Posterior cingulate gyrus (tissue), 11 donors: ENCODE measurements at regions not wholly inside any gene's neighbourhood (a gene's known extent, or its start where the extent isn't known, plus 50 kb on each side); places are given as distances from the start of the nearest gene placed in this dataset.
A peak's percentile ranks its signal among the peaks of the same experiment; 100 is the strongest.

Experiments used
- DNase-seq, 10 donors: peaks; one replicate each; pipeline versions ENCODE4 v3.0.0 to v3.0.0-alpha.2; 2020 to 2021; ENCODE audit warnings: mixed read lengths in 3 of 10
- intact Hi-C: fragments of 100-400 bp; cut with DNase I; formaldehyde crosslinking; loops from one replicate; pipeline ENCODE4 v1.15.1; 2023

- intact Hi-C loops = no loop called here
Measured at GRCh38 chr12:30440826-30441602, 254.7 kb downstream of the IPO8 start.

GRCh38 chr12:30439201-30439600 lies 256.5 kb downstream of the IPO8 start:
- intact Hi-C loops = no loop called here
- no peak for DNase-seq

More at GRCh38 chr12:30440826-30441602, 254.7 kb downstream of the IPO8 start:
- peak in 1 of 10 donors; percentile 51 for DNase-seq

GRCh38 chr12:30438601-30439041 lies 257.0 kb downstream of the IPO8 start:
- intact Hi-C loops = no loop called here
- no peak for DNase-seq

GRCh38 chr12:30437616-30438015 lies 258.1 kb downstream of the IPO8 start:
- intact Hi-C loops = no loop called here
- peak in 2 of 10 donors; percentile 12 to 74 for DNase-seq

- no peak for DNase-seq
- intact Hi-C loops = no loop called here
Measured at GRCh38 chr12:30437044-30437443, 258.6 kb downstream of the IPO8 start.

GRCh38 chr12:30428098-30428497 lies 267.6 kb downstream of the IPO8 start:
- DNase-seq = no peak

GRCh38 chr12:30427555-30427954 lies 268.1 kb downstream of the IPO8 start:
- intact Hi-C loops = no loop called here
- no peak for DNase-seq

More at GRCh38 chr12:30428098-30428497, 267.6 kb downstream of the IPO8 start:
- intact Hi-C loops = no loop called here

GRCh38 chr12:30425445-30425844 lies 270.2 kb downstream of the IPO8 start:
- no peak for DNase-seq
- intact Hi-C loops = no loop called here

GRCh38 chr12:30423330-30423729 lies 272.3 kb downstream of the IPO8 start:
- no peak for DNase-seq
- intact Hi-C loops = no loop called here

GRCh38 chr12:30422844-30423243 lies 272.8 kb downstream of the IPO8 start:
- intact Hi-C loops = no loop called here
- no peak for DNase-seq

- intact Hi-C loops = no loop called here
- no peak for DNase-seq
Measured at GRCh38 chr12:30420561-30420960, 275.1 kb downstream of the IPO8 start.

GRCh38 chr12:30417697-30418231 lies 277.9 kb downstream of the IPO8 start:
- DNase-seq = peak in 2 of 10 donors; percentile 3 to 74
- intact Hi-C loops = no loop called here

GRCh38 chr12:30416631-30417030 lies 279.0 kb downstream of the IPO8 start:
- no peak for DNase-seq
- intact Hi-C loops = no loop called here

GRCh38 chr12:30415777-30416176 lies 279.9 kb downstream of the IPO8 start:
- no peak for DNase-seq
- intact Hi-C loops = no loop called here

- no peak for DNase-seq
- intact Hi-C loops = no loop called here
Measured at GRCh38 chr12:30414507-30414906, 281.2 kb downstream of the IPO8 start.

- DNase-seq = no peak
- intact Hi-C loops = no loop called here
Measured at GRCh38 chr12:30400349-30400748, 295.3 kb downstream of the IPO8 start.

GRCh38 chr12:30399859-30400258 lies 295.8 kb downstream of the IPO8 start:
- no peak for DNase-seq
- intact Hi-C loops = no loop called here

- intact Hi-C loops = no loop called here
- DNase-seq = no peak
Measured at GRCh38 chr12:30396576-30396975, 299.1 kb downstream of the IPO8 start.

- no peak for DNase-seq
- intact Hi-C loops = no loop called here
Measured at GRCh38 chr12:30395190-30395589, 300.5 kb downstream of the IPO8 start.

GRCh38 chr12:30391766-30392366 lies 303.8 kb downstream of the IPO8 start:
- intact Hi-C loops = no loop called here
- no peak for DNase-seq

- intact Hi-C loops = no loop called here
- DNase-seq = no peak
Measured at GRCh38 chr12:30385706-30386105, 310.0 kb downstream of the IPO8 start.

GRCh38 chr12:30384976-30385375 lies 310.7 kb downstream of the IPO8 start:
- intact Hi-C loops = no loop called here
- no peak for DNase-seq
